ENCODE measurements at regions not wholly inside any gene's neighbourhood (a gene's known extent, or its start where the extent isn't known, plus 50 kb on each side); places are given as distances from the start of the nearest gene placed in this dataset.

GRCh38 chr12:84091651-84092050, 820.9 kb downstream of the SLC6A15 start:
- TF ChIP-seq CTCF (IDR thresholded peaks at IDR 0.05) (no peak), POLR2A (IDR thresholded peaks at IDR 0.05) (no peak)

Data from right lobe of liver (tissue), 4 donors.